ENCODE measurements at regions not wholly inside any gene's neighbourhood (a gene's known extent, or its start where the extent isn't known, plus 50 kb on each side); places are given as distances from the start of the nearest gene placed in this dataset.
"Not testable (repeated sequence)": the region's sequence is repeated elsewhere in the genome, so short reads cannot be mapped to it uniquely, and the experiment has no call there.

DNA sequence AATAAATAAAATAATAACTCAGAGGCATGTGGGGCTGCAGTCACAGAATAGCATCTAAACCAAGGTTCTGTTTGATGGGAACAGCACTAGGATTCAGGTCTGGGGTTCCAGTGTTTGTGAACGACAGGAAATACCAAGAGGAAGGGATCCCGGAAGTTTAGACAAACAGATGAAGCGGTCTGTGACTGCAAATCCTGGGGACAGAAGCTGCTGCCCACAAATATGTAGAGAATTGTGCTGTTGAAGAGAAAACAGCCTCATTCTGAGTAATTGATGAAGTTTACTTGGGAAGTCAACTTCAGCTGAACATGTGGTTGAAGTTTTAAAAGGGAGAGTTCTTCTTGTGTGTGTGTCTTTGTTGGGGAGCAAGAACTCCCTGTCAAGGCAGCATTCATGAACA is 98.4 kb upstream of the TBX5 start:
- DNase-seq (no peak), ATAC-seq (no peak)
- no peaks in the 10 kb centered on the region for H3K36me3 ChIP-seq (ENCODE audit: low read depth)
- TF ChIP-seq CTCF (IDR thresholded peaks at IDR 0.05), result no peak
- intact Hi-C loops (cut with DNase I, micrococcal nuclease), result no loop called here
- no peaks in the 10 kb centered on the region for H3K4me1 ChIP-seq (ENCODE audit: low read depth)
- H3K4me3 ChIP-seq, result no peak overlapping the region
- no peaks in the 10 kb centered on the region for H3K9me3 ChIP-seq

DNA sequence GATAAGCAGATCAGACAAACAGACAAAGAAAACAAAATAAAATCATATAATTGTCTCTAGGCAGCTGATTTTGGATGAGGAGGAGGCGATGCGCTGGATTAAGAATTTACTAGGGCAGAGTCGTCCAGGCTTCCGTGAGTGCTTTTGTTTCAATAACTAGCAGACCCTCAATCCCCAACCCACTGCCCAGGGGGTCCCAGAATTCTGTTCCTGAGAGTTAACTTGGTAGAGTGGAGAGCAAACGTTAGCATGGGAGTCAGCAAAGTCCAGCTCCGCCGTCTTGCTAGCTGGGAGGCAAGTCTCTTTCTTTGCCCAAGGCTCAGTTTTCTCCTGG is 95.5 kb upstream of the TBX5 start:
- H3K4me3 ChIP-seq, result no peak overlapping the region
- intact Hi-C loops (cut with DNase I, micrococcal nuclease), result no loop called here
- no peak for DNase-seq
- no peaks in the 10 kb centered on the region for H3K4me1 ChIP-seq (ENCODE audit: low read depth)
- no peak for ATAC-seq
- no peaks in the 10 kb centered on the region for H3K9me3 ChIP-seq
- no peak for TF ChIP-seq CTCF (IDR thresholded peaks at IDR 0.05)
- H3K36me3 ChIP-seq (ENCODE audit: low read depth), result no peaks in the 10 kb centered on the region

DNA sequence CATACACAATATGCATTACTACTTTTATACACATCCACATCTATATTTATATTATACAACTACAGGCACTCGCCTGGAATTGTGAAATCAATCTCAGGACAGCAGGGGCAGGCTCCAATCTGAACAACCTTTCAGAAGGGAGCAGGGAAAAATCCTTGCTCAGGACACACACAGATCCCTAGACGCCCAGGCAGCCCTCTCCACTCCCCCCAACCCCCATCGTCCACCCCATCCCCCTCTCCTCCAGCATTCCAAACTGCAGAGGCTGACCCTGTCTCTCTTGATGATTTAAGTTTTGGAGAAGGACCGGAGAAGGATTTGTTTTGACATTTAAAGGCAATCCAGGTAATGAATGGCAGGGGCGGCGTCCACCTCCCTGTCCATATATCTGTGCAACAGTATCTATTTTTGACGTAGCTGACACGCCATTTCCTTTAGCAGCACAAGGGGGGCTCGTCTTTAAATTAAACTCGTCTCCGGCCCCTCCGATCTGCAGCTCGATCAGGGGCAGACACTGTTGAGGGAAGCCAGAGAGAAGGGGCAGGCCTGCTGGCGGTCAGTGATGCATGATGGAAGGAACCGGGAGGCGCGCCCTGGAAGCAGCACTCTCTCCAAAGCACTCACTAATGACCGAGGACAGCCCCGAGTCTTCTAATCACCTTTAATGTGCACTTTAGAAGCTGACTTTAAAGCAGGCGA is 95.0 kb upstream of the TBX5 start:
- no peak for TF ChIP-seq CTCF (IDR thresholded peaks at IDR 0.05)
- ATAC-seq, result no peak
- intact Hi-C loops (cut with DNase I, micrococcal nuclease), result no loop called here
- DNase-seq, result no peak
- Histone ChIP-seq H3K36me3 (ENCODE audit: low read depth) (no peaks in the 10 kb centered on the region), H3K4me3 (no peak overlapping the region), H3K4me1 (ENCODE audit: low read depth) (no peaks in the 10 kb centered on the region), H3K9me3 (no peaks in the 10 kb centered on the region)

GRCh38 chr12:114500131-114500530 is 94.2 kb upstream of the TBX5 start:
- Histone ChIP-seq H3K4me1 (ENCODE audit: low read depth) (no peaks in the 10 kb centered on the region), H3K9me3 (no peaks in the 10 kb centered on the region), H3K4me3 (no peak overlapping the region), H3K36me3 (ENCODE audit: low read depth) (no peaks in the 10 kb centered on the region)
- intact Hi-C loops (cut with DNase I, micrococcal nuclease), result no loop called here
- no peak for TF ChIP-seq CTCF (IDR thresholded peaks at IDR 0.05)
- ATAC-seq (no peak), DNase-seq (no peak)

DNA sequence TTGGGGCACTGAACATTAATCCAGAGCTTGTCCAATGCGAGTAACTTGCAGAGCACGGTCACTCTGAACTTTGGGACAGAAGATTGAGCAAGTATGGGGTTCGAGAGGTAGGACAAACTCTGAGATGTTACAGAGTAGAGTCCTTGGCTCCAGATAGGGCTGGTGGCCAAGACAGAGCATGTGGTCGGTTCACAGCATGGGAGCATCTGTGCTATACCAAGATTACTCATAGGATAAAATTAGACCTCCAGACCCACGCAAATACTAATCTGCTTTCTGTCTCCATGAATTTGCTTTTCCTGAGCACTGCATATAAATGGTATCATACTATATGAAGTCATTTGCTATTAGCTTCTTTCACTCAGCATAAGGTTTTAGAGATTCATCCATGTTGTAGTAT is 93.4 kb upstream of the TBX5 start:
- Histone ChIP-seq H3K4me3 (no peak overlapping the region), H3K36me3 (ENCODE audit: low read depth) (no peaks in the 10 kb centered on the region), H3K4me1 (ENCODE audit: low read depth) (no peaks in the 10 kb centered on the region), H3K9me3 (no peaks in the 10 kb centered on the region)
- intact Hi-C loops (cut with DNase I, micrococcal nuclease), result no loop called here
- no peak for DNase-seq
- no peak for TF ChIP-seq CTCF (IDR thresholded peaks at IDR 0.05)
- no peak for ATAC-seq

DNA sequence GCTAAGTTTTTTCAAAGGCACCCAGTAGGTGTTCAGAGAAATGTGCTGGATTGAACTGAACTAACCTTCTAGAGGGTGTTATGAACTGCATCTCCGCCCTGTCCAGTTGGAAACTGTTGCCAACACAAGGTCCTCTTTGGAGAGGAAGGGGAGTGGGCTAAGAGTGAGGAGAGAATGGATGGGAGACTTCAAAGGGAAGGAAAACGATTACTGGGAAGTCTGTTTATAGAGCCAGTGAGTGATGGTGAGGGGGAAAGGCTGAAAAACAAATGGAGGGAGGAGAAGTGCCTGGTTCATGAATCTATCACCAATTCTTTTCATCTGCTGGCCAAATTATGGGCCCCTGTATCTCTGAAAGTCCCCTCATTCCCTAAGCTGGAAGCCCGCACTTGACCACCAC is 86.0 kb upstream of the TBX5 start:
- intact Hi-C loops (cut with DNase I, micrococcal nuclease), result no loop called here
- DNase-seq (no peak), ATAC-seq (no peak)
- no peaks in the 10 kb centered on the region for H3K9me3 ChIP-seq
- H3K36me3 ChIP-seq (ENCODE audit: low read depth), result no peaks in the 10 kb centered on the region
- H3K4me1 ChIP-seq (ENCODE audit: low read depth), result no peaks in the 10 kb centered on the region
- TF ChIP-seq CTCF (IDR thresholded peaks at IDR 0.05), result no peak
- H3K4me3 ChIP-seq, result no peak overlapping the region

GRCh38 chr12:114484822-114485459 is 79.0 kb upstream of the TBX5 start:
- DNase-seq; H3K9me3 ChIP-seq; H3K4me3 ChIP-seq; H3K4me1 ChIP-seq (ENCODE audit: low read depth); intact Hi-C loops (cut with DNase I, micrococcal nuclease); ATAC-seq; H3K36me3 ChIP-seq (ENCODE audit: low read depth): not testable (repeated sequence)
